GM06990 (cell line): ENCODE measurements at regions not wholly inside any gene's neighbourhood (a gene's known extent, or its start where the extent isn't known, plus 50 kb on each side); places are given as distances from the start of the nearest gene placed in this dataset.
A peak's percentile ranks its signal among the peaks of the same experiment; 100 is the strongest.
"Not testable (repeated sequence)": the region's sequence is repeated elsewhere in the genome, so short reads cannot be mapped to it uniquely, and the experiment has no call there.

Source experiments
- DNase-seq: peaks from one replicate; pipeline ENCODE4 v3.0.0-alpha.2; 2011; ENCODE audit not compliant: insufficient read length; ENCODE audit errors: extremely low read depth
- H3K27me3 ChIP-seq: replicated peaks from 2 replicates; pipeline ENCODE4 v1.6.0; 2011; ENCODE audit warnings: low read length; ENCODE audit not compliant: control insufficient read depth, insufficient read depth
- H3K36me3 ChIP-seq: 2 replicates; pipeline ENCODE4 v1.5.1; 2011; ENCODE audit warnings: low read length; ENCODE audit not compliant: control insufficient read depth, insufficient read depth
- H3K4me3 ChIP-seq: replicated peaks from 2 replicates; pipeline ENCODE4 v1.5.1; 2011; ENCODE audit warnings: low read depth, mild to moderate bottlenecking, control low read depth, low read length
- CTCF ChIP-seq: IDR thresholded peaks from 2 replicates; pipeline ENCODE4 v1.5.1; 2011; ENCODE audit warnings: low read length, control low read depth, mild to moderate bottlenecking, inconsistent platforms; ENCODE audit not compliant: insufficient read depth, poor library complexity, severe bottlenecking

- H3K36me3 ChIP-seq: no peaks in the 10 kb centered on the region
- peak; percentile 81 for TF ChIP-seq CTCF
- H3K4me3 ChIP-seq: no peak overlapping the region
- DNase-seq: peak; percentile 17
- H3K27me3 ChIP-seq: no peaks in the 10 kb centered on the region
Measured at GRCh38 chr14:37874429-37875109, 279.1 kb downstream of the TTC6 start.

- Histone ChIP-seq H3K36me3 (no peaks in the 10 kb centered on the region), H3K27me3 (no peaks in the 10 kb centered on the region), H3K4me3 (no peak overlapping the region)
- no peak for TF ChIP-seq CTCF
- DNase-seq: no peak
Measured at GRCh38 chr14:37888234-37888633, 292.8 kb downstream of the TTC6 start.

GRCh38 chr14:37889087-37889486 is 293.7 kb downstream of the TTC6 start:
- no peaks in the 10 kb centered on the region for H3K27me3 ChIP-seq
- no peak for TF ChIP-seq CTCF
- H3K4me3 ChIP-seq: no peak overlapping the region
- DNase-seq: no peak
- H3K36me3 ChIP-seq: no peaks in the 10 kb centered on the region

GRCh38 chr14:37890095-37890494 is 294.7 kb downstream of the TTC6 start:
- no peak overlapping the region for H3K4me3 ChIP-seq
- TF ChIP-seq CTCF: no peak
- no peaks in the 10 kb centered on the region for H3K27me3 ChIP-seq
- no peaks in the 10 kb centered on the region for H3K36me3 ChIP-seq
- DNase-seq: no peak

- not testable (repeated sequence) for H3K27me3 ChIP-seq, DNase-seq, H3K4me3 ChIP-seq, H3K36me3 ChIP-seq
Measured at GRCh38 chr14:37891500-37891899, 296.1 kb downstream of the TTC6 start.

GRCh38 chr14:37894463-37894862 is 299.0 kb downstream of the TTC6 start:
- Histone ChIP-seq H3K36me3 (no peaks in the 10 kb centered on the region), H3K27me3 (no peaks in the 10 kb centered on the region), H3K4me3 (no peak overlapping the region)
- DNase-seq: no peak
- no peak for TF ChIP-seq CTCF
